ENCODE measurements at regions not wholly inside any gene's neighbourhood (a gene's known extent, or its start where the extent isn't known, plus 50 kb on each side); places are given as distances from the start of the nearest gene placed in this dataset.
"Not testable (repeated sequence)": the region's sequence is repeated elsewhere in the genome, so short reads cannot be mapped to it uniquely, and the experiment has no call there.

DNA sequence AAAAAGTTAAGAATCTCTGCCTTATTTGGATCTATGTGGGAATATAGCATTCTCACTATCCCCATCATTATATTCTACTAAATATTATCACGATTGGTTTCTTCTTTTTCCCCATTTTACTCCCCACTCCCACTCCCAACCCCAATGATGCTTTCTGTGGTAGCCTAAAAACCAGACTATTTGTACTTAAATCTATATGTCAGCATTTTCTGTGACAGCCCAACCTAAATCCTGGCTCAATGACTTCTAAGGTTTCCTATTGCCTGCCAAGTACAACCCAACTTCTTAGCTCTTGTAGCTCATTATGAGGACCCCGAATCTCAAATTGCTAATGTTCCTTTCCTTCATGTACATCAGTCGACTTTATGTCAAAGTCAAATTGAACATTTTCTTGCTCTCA, 598.6 kb downstream of the XPNPEP1 start:
- CTCF ChIA-PET = no interaction called here
- no peaks in the 10 kb centered on the region for H3K9me3 ChIP-seq (ENCODE audit: control extremely low read depth in 1 of 5, control insufficient read depth in 4 of 5, insufficient read depth in 2 of 5, low read depth in 1 of 5, low read length in 4 of 5)

DNA sequence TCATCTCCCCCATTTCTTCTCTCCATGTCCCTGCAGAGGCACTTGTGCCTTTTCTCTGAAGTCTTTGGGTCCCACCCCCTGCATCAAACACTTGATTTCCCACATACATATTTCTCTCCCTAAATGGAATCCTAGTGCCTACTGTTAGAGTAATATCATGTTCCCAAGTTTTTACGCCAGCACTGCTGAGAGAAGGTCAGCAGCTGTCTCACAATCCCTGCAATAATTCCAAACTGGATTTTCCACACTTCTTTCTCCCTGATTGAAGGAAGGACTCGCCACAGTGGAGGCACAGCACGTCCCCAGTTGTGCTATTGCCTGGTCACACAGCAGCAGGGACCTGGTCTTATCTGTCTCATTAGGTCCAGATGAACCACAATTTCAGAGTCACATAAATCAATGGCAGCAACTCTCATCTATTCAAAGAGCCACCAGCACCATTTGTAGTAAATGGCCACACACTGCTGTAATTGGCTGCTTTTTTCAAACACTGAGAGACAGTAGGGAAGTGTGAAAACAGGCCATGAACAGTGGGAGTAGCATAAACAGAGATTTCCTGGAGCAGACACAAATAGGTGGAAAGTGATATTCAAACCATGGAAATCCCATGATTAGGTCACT, 605.5 kb downstream of the XPNPEP1 start:
- no peak overlapping the region for H3K4me3 ChIP-seq (ENCODE audit: control insufficient read depth in 1 of 7, extremely low read depth in 1 of 7, insufficient read depth in 4 of 7, low read depth in 2 of 7, low read length in 6 of 7)
- H3K36me3 ChIP-seq (ENCODE audit: control insufficient read depth in 4 of 4, insufficient read depth in 4 of 4, low read length in 3 of 4) = no peaks in the 10 kb centered on the region
- no peaks in the 10 kb centered on the region for H3K27me3 ChIP-seq (replicated peaks in 2 of 5; ENCODE audit: control insufficient read depth in 4 of 5, insufficient read depth in 5 of 5, low read length in 4 of 5)
- ChIA-PET POLR2A (no interaction called here), CTCF (no interaction called here)
- no peak for DNase-seq
- H3K9me3 ChIP-seq (ENCODE audit: control extremely low read depth in 1 of 5, control insufficient read depth in 4 of 5, insufficient read depth in 2 of 5, low read depth in 1 of 5, low read length in 4 of 5) = no peaks in the 10 kb centered on the region
- no peak overlapping the region for H3K27ac ChIP-seq (ENCODE audit: insufficient read depth in 1 of 2, low read depth in 1 of 2, low read length in 2 of 2, poor library complexity in 1 of 2, severe bottlenecking in 2 of 2)
- 66% methylated on average over 3 of the region's 3 CpGs for WGBS (ENCODE audit: insufficient coverage)
- no peaks in the 10 kb centered on the region for H3K4me1 ChIP-seq (ENCODE audit: control extremely low read depth in 1 of 4, control insufficient read depth in 4 of 4, insufficient read depth in 4 of 4, low read length in 3 of 4)

More for the DNA sequence above, 598.6 kb downstream of the XPNPEP1 start:
- WGBS (ENCODE audit: insufficient coverage) = 92% methylated on average over 3 of the region's 3 CpGs
- H3K27ac ChIP-seq (ENCODE audit: insufficient read depth in 1 of 2, low read depth in 1 of 2, low read length in 2 of 2, poor library complexity in 1 of 2, severe bottlenecking in 2 of 2) = no peak overlapping the region
- H3K4me1 ChIP-seq (ENCODE audit: control extremely low read depth in 1 of 4, control insufficient read depth in 4 of 4, insufficient read depth in 4 of 4, low read length in 3 of 4) = no peaks in the 10 kb centered on the region
- no peak overlapping the region for H3K4me3 ChIP-seq (ENCODE audit: control insufficient read depth in 1 of 7, extremely low read depth in 1 of 7, insufficient read depth in 4 of 7, low read depth in 2 of 7, low read length in 6 of 7)
- no peaks in the 10 kb centered on the region for H3K27me3 ChIP-seq (replicated peaks in 2 of 5; ENCODE audit: control insufficient read depth in 4 of 5, insufficient read depth in 5 of 5, low read length in 4 of 5)
- DNase-seq = no peak
- no peaks in the 10 kb centered on the region for H3K36me3 ChIP-seq (ENCODE audit: control insufficient read depth in 4 of 4, insufficient read depth in 4 of 4, low read length in 3 of 4)
- POLR2A ChIA-PET = no interaction called here

DNA sequence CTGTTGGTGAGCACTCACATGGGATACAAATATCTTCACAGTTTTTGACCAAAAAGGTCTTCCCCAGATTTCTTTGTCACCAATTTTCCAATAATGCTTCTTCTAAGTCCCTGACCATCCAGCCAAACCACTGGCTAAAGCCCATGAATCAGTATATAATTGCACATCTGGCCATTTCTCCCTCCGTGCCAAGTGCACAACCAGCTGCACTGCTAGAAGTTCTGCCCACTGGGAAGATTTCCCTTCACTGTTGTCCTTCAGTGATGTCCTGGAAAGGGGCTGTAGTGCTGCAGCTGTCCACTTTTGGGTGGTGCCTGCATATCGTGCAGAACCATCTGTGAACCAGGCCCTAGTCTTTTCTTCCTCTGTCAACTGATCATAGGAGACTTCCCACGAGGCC, 609.3 kb downstream of the XPNPEP1 start:
- POLR2A ChIA-PET; H3K27ac ChIP-seq (ENCODE audit: insufficient read depth in 1 of 2, low read depth in 1 of 2, low read length in 2 of 2, poor library complexity in 1 of 2, severe bottlenecking in 2 of 2); H3K4me1 ChIP-seq (ENCODE audit: control extremely low read depth in 1 of 4, control insufficient read depth in 4 of 4, insufficient read depth in 4 of 4, low read length in 3 of 4); DNase-seq; CTCF ChIA-PET; H3K9me3 ChIP-seq (ENCODE audit: control extremely low read depth in 1 of 5, control insufficient read depth in 4 of 5, insufficient read depth in 2 of 5, low read depth in 1 of 5, low read length in 4 of 5); H3K27me3 ChIP-seq (replicated peaks in 2 of 5; ENCODE audit: control insufficient read depth in 4 of 5, insufficient read depth in 5 of 5, low read length in 4 of 5); H3K4me3 ChIP-seq (ENCODE audit: control insufficient read depth in 1 of 7, extremely low read depth in 1 of 7, insufficient read depth in 4 of 7, low read depth in 2 of 7, low read length in 6 of 7); H3K36me3 ChIP-seq (ENCODE audit: control insufficient read depth in 4 of 4, insufficient read depth in 4 of 4, low read length in 3 of 4): not testable (repeated sequence)
- 100% methylated on average over 1 of the region's 3 CpGs for WGBS (ENCODE audit: insufficient coverage)

DNA sequence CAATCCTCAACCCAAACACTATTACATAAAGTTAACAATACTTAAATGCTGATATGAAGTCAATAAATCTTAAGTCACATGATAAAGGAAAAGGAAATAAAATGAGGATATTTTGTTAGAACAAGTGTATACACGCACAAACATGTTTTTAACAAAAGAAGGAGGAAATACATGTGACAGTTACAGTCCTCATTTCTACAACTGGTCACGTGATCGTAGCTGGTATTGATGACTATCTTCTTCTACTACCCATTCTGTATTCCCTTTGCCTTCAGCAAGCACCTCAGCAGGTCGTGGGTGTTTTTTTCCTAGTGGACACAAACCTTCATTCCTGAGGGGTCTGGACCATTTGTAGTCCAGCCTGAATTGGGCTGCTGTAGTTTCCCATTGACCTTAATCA, 610.8 kb downstream of the XPNPEP1 start:
- CTCF ChIA-PET; H3K27me3 ChIP-seq (replicated peaks in 2 of 5; ENCODE audit: control insufficient read depth in 4 of 5, insufficient read depth in 5 of 5, low read length in 4 of 5); H3K36me3 ChIP-seq (ENCODE audit: control insufficient read depth in 4 of 4, insufficient read depth in 4 of 4, low read length in 3 of 4); H3K9me3 ChIP-seq (ENCODE audit: control extremely low read depth in 1 of 5, control insufficient read depth in 4 of 5, insufficient read depth in 2 of 5, low read depth in 1 of 5, low read length in 4 of 5); H3K4me1 ChIP-seq (ENCODE audit: control extremely low read depth in 1 of 4, control insufficient read depth in 4 of 4, insufficient read depth in 4 of 4, low read length in 3 of 4); H3K27ac ChIP-seq (ENCODE audit: insufficient read depth in 1 of 2, low read depth in 1 of 2, low read length in 2 of 2, poor library complexity in 1 of 2, severe bottlenecking in 2 of 2); H3K4me3 ChIP-seq (ENCODE audit: control insufficient read depth in 1 of 7, extremely low read depth in 1 of 7, insufficient read depth in 4 of 7, low read depth in 2 of 7, low read length in 6 of 7); DNase-seq; POLR2A ChIA-PET: not testable (repeated sequence)
- WGBS (ENCODE audit: insufficient coverage) = no CpG with 5 or more reads among the region's 4 CpGs

DNA sequence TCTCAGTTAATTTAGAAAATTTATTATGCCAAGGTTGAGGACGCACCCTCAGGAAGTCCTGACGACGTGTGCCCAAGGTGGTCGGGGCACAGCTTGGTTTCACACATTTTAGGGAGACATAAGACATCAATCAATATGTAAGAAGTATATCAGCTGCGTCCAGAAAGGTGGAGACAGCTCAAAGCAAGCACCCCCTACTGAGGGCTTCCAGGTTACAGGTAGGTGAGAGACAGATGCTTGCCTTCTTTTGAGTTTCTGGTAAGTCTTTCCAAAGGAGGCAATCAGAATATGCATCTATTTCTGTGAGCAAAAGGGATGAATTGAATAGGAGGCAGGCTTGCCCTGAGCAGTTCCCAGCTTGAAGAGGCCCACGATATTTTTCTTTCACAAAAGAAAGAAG, 614.3 kb downstream of the XPNPEP1 start:
- 52% methylated on average over 5 of the region's 6 CpGs for WGBS (ENCODE audit: insufficient coverage)
- ChIA-PET POLR2A (no interaction called here), CTCF (no interaction called here)
- Histone ChIP-seq H3K4me1 (ENCODE audit: control extremely low read depth in 1 of 4, control insufficient read depth in 4 of 4, insufficient read depth in 4 of 4, low read length in 3 of 4) (no peaks in the 10 kb centered on the region), H3K9me3 (ENCODE audit: control extremely low read depth in 1 of 5, control insufficient read depth in 4 of 5, insufficient read depth in 2 of 5, low read depth in 1 of 5, low read length in 4 of 5) (no peaks in the 10 kb centered on the region), H3K27me3 (replicated peaks in 2 of 5; ENCODE audit: control insufficient read depth in 4 of 5, insufficient read depth in 5 of 5, low read length in 4 of 5) (no peaks in the 10 kb centered on the region), H3K4me3 (ENCODE audit: control insufficient read depth in 1 of 7, extremely low read depth in 1 of 7, insufficient read depth in 4 of 7, low read depth in 2 of 7, low read length in 6 of 7) (no peak overlapping the region), H3K36me3 (ENCODE audit: control insufficient read depth in 4 of 4, insufficient read depth in 4 of 4, low read length in 3 of 4) (no peaks in the 10 kb centered on the region), H3K27ac (ENCODE audit: insufficient read depth in 1 of 2, low read depth in 1 of 2, low read length in 2 of 2, poor library complexity in 1 of 2, severe bottlenecking in 2 of 2) (no peak overlapping the region)
- DNase-seq = no peak

DNA sequence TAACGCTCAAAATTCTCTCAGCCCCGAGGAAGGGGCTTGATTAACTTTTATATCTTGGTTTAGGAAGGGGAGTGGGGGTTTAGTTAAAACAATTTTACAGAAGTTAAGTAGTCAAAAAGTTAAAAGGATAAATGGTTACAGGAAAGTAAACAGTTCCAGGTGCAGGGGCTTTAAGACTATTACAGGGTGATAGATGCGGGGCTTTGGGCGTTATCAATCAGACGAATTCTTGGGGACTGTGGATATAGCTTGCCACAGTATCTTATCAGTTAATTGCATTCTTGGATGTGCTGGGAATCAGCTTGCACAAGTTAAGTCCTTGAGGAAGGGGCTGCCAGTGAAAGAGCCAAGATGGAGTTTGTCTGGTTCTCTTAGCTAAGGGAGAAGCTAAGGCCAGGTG, 616.2 kb downstream of the XPNPEP1 start:
- H3K27me3 ChIP-seq (replicated peaks in 2 of 5; ENCODE audit: control insufficient read depth in 4 of 5, insufficient read depth in 5 of 5, low read length in 4 of 5); H3K4me1 ChIP-seq (ENCODE audit: control extremely low read depth in 1 of 4, control insufficient read depth in 4 of 4, insufficient read depth in 4 of 4, low read length in 3 of 4); H3K36me3 ChIP-seq (ENCODE audit: control insufficient read depth in 4 of 4, insufficient read depth in 4 of 4, low read length in 3 of 4); H3K27ac ChIP-seq (ENCODE audit: insufficient read depth in 1 of 2, low read depth in 1 of 2, low read length in 2 of 2, poor library complexity in 1 of 2, severe bottlenecking in 2 of 2); CTCF ChIA-PET; POLR2A ChIA-PET; DNase-seq; H3K4me3 ChIP-seq (ENCODE audit: control insufficient read depth in 1 of 7, extremely low read depth in 1 of 7, insufficient read depth in 4 of 7, low read depth in 2 of 7, low read length in 6 of 7); H3K9me3 ChIP-seq (ENCODE audit: control extremely low read depth in 1 of 5, control insufficient read depth in 4 of 5, insufficient read depth in 2 of 5, low read depth in 1 of 5, low read length in 4 of 5): not testable (repeated sequence)
- 60% methylated on average over 4 of the region's 5 CpGs for WGBS (ENCODE audit: insufficient coverage)

DNA sequence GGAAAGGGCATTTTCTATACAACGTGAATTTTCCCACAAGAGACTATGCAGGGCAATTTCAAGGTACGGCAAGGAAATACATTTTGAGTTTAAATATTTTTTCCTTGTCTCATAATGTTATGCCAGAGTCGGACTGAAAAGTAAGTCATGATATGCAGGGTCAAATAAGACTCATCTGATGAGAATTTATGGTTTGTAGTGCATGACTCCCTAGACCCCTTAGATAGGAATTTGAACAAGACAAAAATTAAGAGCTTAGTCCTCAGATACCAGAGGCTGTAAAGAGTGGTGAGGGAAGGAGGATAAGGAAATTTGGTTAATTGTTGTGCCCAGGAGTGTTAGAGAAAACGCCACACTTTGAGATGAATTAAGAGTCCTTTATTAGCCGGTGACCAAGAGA, 616.6 kb downstream of the XPNPEP1 start:
- CTCF ChIA-PET = no interaction called here
- POLR2A ChIA-PET = no interaction called here
- no peaks in the 10 kb centered on the region for H3K9me3 ChIP-seq (ENCODE audit: control extremely low read depth in 1 of 5, control insufficient read depth in 4 of 5, insufficient read depth in 2 of 5, low read depth in 1 of 5, low read length in 4 of 5)
- H3K27me3 ChIP-seq (replicated peaks in 2 of 5; ENCODE audit: control insufficient read depth in 4 of 5, insufficient read depth in 5 of 5, low read length in 4 of 5) = no peaks in the 10 kb centered on the region
- no peaks in the 10 kb centered on the region for H3K36me3 ChIP-seq (ENCODE audit: control insufficient read depth in 4 of 4, insufficient read depth in 4 of 4, low read length in 3 of 4)
- H3K27ac ChIP-seq (ENCODE audit: insufficient read depth in 1 of 2, low read depth in 1 of 2, low read length in 2 of 2, poor library complexity in 1 of 2, severe bottlenecking in 2 of 2) = no peak overlapping the region
- DNase-seq = no peak
- no peaks in the 10 kb centered on the region for H3K4me1 ChIP-seq (ENCODE audit: control extremely low read depth in 1 of 4, control insufficient read depth in 4 of 4, insufficient read depth in 4 of 4, low read length in 3 of 4)
- no peak overlapping the region for H3K4me3 ChIP-seq (ENCODE audit: control insufficient read depth in 1 of 7, extremely low read depth in 1 of 7, insufficient read depth in 4 of 7, low read depth in 2 of 7, low read length in 6 of 7)
- WGBS (ENCODE audit: insufficient coverage) = 88% methylated on average over 2 of the region's 5 CpGs

Measured in common myeloid progenitor, CD34-positive (primary cell).